GM18868 (cell line): ENCODE measurements at regions not wholly inside any gene's neighbourhood (a gene's known extent, or its start where the extent isn't known, plus 50 kb on each side); places are given as distances from the start of the nearest gene placed in this dataset.

Experiments
- ATAC-seq: cut with Tn5 transposase; IDR thresholded peaks from one replicate; pipeline ENCODE4 v1.9.1; 2021; ENCODE audit warnings: mild to moderate bottlenecking, moderate library complexity; ENCODE audit not compliant: unreplicated experiment

DNA sequence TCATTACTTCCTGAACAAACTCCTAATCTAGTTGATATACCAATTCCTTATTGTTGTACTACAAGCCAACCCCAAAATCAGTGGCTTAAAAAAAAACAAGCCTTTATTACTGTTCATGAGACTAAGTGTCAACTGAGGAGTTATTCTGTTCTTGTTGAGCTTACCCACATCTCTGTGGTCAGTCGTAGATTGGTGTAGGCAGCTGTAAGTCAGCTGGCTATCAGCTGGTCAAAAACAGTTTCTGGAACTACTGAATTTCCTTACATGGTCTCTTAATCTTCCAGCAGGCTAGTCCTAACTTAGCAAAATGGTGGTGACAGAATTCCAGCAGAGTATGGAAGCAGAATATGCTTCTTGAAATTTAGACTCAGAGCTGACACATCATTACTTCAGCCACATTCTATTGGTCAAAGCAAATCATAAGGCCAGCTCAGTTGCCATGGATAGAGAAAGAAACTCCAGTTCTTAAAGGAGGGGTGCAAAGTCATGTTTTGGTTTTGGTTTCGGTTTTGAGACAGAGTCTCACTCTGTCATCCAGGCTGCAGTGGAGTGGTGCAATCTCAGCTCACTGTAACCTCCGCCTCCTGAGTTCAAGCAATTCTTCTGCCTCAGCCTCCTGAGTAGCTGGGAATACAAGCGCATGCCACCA is 386.1 kb upstream of the MPDZ start:
- peak; percentile 68 for ATAC-seq

DNA sequence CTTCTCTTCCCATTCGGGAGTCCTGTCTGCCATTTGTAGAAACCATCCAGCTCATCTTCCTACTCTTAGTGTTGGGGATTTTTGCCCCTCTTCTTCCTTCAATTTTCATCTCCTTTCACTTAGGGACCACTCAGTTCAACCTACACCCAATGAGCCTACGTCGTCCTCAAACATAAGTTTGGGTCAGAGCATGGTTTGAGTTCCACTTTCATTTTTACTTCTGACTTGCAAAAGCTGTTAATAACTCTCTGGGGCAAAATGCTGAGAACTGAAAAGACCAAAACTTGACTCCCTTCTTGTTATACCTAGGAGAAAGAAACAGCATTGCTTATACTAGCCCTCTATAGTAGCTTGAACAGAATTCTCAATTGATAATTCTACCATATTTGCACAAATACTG is 381.5 kb upstream of the MPDZ start:
- ATAC-seq = peak; percentile 86

DNA sequence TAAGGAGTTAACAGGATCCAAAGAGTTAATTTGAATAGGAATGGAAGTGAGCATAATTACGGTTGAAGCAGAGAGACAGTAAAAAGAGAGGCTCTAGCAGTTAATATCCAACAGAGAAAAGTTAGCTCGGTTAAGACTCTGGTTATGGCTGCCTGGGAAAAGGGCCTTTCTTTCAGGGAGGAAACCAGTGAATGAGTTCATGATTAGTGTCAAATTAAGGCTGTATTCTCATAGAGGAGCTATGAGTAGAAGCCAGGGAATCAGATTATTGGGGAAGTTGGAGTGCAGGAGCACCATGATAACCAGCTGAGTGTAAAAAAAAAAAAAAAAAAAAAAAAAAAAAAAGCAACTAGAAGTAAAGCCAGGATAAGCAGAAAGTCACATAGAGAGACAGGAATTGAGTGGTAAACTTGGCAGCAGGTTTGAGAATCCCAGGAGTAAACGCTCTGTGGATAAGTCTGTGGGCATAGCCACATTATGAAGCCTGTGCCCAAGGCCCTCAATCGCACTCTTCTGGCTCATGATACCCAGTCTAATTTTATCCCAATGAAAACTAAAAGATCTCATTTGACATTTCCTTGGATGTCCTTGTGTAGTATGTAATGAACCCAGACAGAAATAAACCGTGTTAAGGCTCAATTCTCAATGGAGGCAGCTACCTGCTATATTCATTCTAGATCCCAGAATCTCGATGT is 372.6 kb upstream of the MPDZ start:
- ATAC-seq = no peak

DNA sequence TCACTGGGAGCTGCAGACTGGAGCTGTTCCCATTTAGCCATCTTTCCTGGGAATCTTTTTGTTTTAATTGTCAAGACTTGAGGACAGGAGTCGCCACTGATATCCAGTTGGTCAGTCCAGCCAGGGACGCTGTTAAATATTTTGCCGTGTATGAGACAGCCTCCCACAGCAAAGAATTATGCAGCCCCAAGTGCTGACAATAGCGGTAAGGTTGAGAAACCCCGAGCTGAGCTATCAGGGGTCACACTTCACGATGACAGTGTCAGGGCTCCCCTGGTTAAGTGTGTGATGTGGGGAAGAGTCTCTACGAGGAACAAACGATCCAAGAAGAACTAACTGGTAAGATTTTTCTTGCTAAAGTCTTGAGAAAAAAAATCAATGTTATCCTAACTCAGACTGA is 372.0 kb upstream of the MPDZ start:
- no peak for ATAC-seq

DNA sequence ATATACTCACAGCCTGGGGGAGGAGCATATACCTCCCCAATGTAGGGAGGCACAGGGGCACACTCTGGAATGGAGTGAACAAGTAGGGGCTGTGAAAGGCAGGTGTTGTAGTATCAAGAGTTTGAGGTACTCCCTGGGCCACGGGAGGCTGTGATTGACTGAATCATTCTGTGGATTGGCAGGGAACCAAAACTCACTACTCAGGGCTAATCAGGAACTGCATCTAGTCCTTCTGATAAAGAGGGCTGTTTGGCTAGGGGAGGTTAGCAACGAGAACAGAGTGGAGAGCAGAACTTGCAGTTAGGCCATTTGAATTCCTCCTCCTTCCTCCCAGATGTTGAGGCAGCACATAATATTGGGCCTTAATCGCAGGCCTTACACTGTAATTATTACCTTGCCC is 369.2 kb upstream of the MPDZ start:
- ATAC-seq = no peak

DNA sequence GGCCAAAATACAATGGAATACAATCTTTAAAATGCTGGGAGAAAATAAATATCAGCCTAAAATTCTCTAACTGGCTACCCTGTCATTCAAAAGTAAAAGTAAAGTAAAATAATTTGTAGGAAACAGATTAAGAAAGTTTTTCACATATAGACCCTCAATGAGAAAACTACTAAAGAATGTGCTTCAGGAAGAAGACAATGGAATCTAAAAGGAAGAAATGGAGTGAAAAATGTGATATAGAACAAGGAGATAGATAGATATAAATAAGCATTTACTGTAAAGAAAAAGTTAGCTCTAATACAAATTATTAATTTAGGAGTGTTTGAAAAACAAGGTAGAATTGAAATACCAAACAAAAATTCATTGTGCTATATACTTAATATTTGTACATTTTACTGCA is 368.6 kb upstream of the MPDZ start:
- ATAC-seq = no peak

DNA sequence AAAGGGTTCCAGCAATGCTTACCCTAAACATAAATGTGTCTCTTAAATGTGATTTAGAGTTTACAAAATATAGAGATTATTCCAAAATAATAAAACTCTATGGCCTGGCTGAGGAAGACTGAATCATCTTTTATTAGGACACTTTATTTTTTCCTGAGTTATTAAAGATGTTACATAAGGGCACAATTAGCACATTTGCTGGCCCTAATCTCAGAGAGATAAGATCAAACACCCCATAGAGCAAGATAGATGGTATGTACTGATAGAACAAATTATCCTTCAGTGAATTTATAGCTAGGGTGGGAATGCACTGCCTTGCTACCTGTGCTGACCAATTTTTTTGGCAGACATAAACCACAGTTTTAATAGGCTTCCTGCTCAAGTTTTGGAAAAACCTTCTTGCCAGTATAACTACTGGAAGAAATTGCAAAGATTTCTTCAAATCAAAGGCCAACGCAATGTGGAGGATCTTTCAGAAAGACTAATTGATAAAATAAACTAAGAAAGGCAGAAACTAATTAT is 367.1 kb upstream of the MPDZ start:
- ATAC-seq = no peak

DNA sequence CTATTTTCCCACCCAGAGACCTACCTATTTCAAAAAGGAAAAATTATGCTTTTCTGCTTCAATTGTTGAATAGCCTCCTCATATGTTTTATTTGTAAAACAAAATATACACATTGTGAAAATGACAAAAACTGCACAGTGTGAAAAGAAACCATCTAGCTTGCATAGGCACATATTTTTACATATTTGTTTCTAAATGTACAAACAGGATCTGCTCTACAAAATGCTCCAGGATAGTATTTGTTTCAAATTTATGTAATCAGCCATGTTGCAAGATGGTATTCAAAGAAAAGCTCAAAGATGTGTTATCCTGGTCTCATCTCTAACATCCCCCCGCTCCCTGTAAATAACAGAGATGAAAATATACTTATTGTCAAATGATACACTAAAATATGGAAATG is 366.1 kb upstream of the MPDZ start:
- no peak for ATAC-seq

DNA sequence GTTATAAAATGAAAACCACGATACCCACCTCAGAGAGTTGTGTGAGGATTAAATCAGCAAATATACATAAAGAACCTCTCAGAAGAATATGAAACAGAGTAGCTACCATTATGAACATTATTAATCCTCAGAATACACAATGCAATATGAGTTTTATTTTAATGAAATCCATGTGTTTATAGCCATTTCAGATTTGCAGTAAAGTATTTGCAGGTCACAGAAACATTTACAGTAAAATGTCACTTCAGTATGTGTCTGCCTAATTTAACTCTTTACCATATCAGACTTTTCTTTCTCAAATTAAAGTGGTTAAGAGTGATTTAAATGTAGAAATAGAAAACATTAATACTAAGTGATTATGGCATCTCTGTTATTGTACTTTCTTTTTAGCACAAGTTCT is 365.2 kb upstream of the MPDZ start:
- no peak for ATAC-seq

DNA sequence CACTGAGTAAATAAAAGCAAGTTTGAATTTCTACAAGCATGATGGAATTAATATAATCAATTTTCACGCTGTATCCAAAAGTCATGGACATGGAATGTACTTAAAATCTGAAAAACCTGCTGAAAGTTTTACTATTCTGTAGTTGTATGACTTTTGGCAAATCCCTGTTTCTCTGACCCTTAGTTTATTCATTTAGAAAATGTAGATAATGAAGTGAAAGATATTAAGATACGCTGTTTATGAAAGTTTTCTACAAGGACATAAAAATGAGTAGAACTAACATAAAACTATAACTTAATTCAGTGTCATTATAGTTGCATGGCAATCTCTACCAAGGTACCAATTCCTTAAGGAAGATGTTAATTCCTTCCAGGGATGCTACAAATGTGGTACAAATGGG is 363.2 kb upstream of the MPDZ start:
- ATAC-seq = no peak

DNA sequence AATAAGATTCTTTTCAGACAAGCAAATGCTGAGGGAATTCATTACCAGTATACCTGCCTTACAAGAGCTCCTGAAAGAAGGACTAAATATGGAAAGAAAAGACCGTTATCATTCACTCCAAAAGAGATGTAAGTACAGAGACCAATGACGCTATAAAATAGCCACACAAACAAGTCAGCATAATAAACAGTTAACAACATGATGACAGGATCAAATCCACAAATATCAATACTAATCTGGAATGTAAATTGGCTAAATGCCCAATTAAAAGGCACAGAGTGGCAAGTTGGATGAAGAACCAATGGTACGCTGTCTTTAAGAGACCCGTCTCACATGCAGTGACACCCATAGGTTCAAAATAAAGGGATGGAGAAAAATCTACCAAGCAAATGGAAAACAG is 349.6 kb upstream of the MPDZ start:
- ATAC-seq = no peak

DNA sequence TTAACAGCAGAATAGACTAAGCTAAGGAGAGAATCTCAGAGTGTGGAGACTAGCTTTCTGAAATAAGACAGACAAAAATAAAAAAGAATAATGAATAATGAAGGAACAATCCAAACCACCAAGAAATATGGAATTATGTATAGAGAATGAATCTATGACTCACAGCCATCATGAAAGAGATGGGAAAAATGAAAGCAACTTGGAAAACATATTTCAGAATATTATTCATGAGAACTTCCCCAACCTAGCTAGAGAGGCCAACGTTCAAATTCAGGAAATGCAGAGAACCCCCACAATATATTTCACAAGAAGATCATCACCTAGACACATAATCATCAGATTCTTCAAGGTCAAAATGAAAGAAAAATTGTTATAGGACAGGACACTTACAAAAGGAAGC is 349.0 kb upstream of the MPDZ start:
- no peak for ATAC-seq

DNA sequence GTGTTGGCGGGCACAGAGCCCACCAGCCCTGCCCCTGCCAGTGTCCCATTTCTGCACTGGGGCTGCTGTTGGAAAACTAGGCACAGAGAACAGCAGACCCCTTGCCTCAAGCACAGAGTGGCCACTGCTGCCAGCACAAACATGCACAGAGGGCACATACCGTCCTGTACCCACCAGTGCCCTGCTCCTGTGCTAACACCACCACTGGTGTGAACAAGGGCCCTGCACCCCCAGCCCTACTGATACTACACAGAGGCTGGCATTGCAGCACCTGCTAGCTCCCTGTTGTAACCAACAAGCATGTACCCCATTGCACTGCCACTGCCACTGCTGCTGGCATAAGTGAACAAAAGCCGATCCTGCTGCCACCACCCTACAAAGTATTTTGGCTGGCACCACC is 348.0 kb upstream of the MPDZ start:
- no peak for ATAC-seq

DNA sequence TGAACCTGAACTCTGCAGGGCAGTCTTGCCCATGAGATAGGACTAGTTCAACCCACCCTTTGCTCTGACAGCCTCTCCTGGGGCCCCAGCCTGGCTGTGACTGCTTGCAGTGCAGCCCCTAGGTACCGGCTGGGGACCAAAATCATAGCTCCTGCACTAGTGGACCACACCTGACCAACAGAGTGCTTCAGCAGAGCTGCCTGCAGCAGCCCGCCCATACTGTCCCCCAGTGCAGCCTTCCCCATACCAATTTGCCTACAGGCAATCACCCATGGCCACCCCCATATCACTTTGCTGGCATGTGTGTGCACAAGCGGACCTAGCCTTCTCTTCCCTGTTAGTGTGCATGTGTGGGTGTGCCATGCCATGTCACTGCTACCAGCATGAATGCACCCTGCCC is 347.6 kb upstream of the MPDZ start:
- ATAC-seq = no peak

DNA sequence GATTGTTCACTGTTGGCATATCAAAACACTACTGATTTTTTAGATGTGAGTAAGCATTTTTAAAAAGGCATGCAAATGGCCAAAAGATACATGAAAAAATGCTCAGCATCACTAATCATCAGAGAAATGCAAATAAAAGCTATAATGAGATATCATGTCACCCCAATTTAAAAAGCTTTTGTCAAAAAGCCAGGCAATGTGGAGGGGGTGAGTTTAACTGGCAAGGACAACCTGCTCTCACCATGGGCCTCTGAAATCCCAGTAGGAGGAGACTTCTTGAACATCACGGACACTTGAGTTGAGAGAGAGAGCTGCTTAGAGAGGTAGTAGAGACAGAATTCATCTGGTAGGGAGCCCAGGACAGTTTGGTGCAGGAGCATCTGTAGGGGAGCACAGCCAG is 347.1 kb upstream of the MPDZ start:
- ATAC-seq = no peak

DNA sequence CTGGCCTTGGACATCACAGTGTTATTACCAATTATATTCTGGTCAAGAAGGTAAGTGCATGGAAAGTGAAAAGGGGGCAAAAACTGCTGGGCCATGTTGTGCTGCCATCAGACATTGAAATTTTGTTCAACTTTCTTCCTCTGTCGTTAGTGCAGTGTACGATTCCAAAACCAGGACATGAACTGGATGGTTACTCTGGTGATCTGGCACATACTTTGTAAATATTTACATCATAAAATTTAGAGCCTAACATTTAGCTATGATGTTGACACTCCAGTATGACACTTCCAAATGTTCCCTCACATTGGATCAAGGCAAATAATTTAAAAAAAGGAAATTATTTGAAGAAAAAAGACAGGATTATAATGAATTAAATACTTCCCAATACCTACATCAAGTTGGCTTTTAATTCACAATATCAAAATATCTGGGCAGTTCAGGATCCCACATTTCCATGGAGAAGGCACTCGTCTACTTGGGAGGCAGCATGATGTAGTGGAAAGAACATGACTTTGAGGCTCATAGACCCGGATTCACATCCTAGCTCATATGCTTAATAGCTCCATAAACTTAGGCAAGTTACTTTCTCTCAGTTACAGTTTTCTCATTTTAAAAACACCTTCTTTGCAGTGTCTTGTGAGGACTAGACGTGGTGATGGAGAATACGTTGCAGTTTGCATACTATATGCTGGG is 342.5 kb upstream of the MPDZ start:
- ATAC-seq = no peak

DNA sequence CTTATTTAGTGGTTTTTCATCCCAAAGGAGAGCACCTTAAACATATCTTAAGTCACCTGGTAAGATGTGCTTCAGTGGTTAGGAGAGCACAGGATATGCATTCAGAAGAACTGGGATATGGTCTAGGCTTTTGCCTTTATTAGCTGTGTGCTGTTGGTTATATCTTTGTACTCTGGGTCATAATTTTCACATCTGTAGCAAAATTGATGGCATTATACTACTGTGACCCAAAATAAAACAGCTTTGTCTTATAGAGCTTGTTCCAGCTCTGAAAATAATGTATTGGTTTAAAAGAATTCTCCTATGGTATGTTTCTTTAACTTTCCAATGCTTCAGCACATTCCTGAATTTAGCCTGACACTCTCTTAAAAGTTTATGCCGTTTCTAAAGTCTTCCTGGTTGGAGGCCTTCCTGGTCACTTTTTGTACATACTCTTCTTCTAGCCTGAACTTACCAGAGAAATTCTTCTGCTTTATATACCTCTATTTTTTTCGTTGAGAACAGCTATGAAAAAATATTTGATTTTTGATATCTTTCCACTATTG is 337.1 kb upstream of the MPDZ start:
- ATAC-seq = no peak

DNA sequence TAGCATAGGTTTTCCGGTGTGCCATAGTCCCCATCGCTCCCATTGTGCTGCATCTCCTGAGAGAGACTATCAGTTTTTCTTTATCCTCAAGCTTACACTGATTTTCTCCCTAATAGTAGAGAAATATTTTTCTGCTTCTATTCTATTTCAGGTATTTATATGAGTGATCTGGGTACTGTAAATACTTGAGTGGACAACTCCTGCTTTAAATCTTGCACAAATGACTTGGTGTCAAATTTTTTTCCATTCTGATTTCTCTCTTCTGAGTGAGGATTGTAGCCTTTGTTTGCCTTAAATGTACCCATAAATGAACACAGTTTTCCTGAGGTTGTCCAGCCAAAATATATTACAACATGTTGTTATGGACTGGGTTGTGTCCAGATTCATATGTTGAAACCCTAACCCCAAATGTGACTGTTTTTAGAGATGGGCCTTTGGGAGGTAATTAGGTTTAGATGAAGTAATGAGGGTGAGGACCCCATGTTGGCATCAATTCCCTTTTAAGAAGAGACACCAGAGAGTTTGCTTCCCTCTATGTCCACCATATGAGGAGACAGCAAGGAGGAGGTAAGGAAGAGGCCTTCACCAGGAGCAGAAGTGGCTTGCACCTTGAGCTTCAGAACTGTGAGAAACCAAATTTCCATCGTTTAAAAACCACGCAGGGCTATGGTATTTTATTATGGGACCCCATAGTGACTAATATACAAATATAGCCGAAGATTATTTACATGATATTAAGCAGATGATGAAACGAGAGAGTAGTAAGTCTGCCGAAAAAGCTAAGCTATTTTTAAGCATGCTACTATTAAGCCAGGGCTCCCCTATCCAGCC is 336.4 kb upstream of the MPDZ start:
- no peak for ATAC-seq

DNA sequence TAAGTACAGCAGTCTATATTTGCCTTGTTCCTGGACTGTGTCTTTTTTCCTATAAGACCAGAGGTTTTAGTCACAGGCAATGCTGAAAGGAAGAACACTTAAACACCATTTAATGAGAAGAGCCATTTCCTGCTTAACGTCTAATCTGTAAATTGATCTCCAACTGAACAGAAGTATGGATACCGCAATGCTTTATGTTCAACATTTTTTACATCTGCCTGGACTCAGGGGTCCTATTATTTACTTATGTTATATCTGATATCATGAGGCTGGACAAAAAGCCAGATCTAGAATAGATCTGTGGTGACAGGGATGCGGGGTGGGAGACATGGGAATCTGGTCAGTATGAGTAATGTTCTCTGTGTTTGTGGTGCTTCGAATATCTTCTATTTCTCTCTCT is 334.6 kb upstream of the MPDZ start:
- no peak for ATAC-seq

DNA sequence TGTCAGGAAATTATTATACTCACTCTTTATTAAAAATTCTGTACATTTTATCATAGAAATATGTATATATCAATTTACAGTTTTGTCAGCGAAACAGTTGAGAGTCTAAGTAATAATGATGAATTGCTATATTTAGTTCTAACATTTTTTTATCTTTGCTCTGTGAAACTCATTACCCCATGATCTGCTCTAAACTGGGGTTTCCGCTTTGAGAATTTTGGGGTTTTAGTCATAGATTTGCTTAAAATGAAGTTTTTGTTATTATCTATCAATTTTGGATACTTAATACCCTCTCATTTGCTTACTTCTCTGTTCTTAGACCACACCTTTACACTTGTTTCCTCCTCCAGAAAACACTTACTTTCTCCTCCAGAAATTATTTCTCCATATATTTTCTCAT is 333.8 kb upstream of the MPDZ start:
- ATAC-seq = no peak

DNA sequence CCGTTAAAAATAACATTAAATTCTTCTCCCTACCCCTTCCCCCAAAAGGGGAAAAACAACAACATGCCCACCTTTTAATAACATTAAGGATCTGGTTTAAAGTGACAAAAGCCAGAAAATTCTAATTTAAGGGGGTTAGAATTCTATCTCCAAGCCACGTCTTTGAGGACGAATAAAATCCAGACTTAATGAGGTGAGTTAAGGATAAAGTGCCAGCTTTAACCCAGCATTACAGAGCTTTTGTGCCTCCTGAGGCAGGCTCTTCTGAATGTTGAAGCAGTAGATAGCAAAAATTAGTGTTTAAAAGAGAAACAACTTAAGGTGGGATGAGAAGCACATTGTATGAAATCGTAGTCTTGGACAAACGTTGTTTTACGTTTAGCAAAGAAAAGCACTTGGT is 329.0 kb upstream of the MPDZ start:
- no peak for ATAC-seq
